HL-60 (cell line): ENCODE measurements at regions not wholly inside any gene's neighbourhood (a gene's known extent, or its start where the extent isn't known, plus 50 kb on each side); places are given as distances from the start of the nearest gene placed in this dataset.
"Not testable (repeated sequence)": the region's sequence is repeated elsewhere in the genome, so short reads cannot be mapped to it uniquely, and the experiment has no call there.

Experiments
- GABPA ChIP-seq: IDR thresholded peaks from 2 replicates; pipeline ENCODE4 v1.6.1; 2012; ENCODE audit warnings: low read depth
- POLR2AphosphoS5 ChIP-seq: IDR thresholded peaks from 2 replicates; pipeline ENCODE4 v1.6.1; 2012; ENCODE audit warnings: low read depth
- SPI1 ChIP-seq: IDR thresholded peaks from 2 replicates; pipeline ENCODE4 v1.6.1; 2012; ENCODE audit warnings: low read depth, mild to moderate bottlenecking, borderline replicate concordance
- TF ChIP-seq, protein P1 (sequence below): IDR thresholded peaks from one replicate; pipeline ENCODE4 v1.5.1; 2011; ENCODE audit warnings: low read length, control low read depth, inconsistent platforms; ENCODE audit not compliant: insufficient read depth
- TF ChIP-seq, protein P2 (sequence below): IDR thresholded peaks from 2 replicates; pipeline ENCODE4 v1.6.1; 2012; ENCODE audit warnings: low read depth; ENCODE audit not compliant: insufficient replicate concordance

GRCh38 chr15:31673263-31673662 is 346.6 kb downstream of the KLF13 start:
- TF ChIP-seq, protein P1, sequence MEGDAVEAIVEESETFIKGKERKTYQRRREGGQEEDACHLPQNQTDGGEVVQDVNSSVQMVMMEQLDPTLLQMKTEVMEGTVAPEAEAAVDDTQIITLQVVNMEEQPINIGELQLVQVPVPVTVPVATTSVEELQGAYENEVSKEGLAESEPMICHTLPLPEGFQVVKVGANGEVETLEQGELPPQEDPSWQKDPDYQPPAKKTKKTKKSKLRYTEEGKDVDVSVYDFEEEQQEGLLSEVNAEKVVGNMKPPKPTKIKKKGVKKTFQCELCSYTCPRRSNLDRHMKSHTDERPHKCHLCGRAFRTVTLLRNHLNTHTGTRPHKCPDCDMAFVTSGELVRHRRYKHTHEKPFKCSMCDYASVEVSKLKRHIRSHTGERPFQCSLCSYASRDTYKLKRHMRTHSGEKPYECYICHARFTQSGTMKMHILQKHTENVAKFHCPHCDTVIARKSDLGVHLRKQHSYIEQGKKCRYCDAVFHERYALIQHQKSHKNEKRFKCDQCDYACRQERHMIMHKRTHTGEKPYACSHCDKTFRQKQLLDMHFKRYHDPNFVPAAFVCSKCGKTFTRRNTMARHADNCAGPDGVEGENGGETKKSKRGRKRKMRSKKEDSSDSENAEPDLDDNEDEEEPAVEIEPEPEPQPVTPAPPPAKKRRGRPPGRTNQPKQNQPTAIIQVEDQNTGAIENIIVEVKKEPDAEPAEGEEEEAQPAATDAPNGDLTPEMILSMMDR: not testable (repeated sequence)
- TF ChIP-seq, protein P2, sequence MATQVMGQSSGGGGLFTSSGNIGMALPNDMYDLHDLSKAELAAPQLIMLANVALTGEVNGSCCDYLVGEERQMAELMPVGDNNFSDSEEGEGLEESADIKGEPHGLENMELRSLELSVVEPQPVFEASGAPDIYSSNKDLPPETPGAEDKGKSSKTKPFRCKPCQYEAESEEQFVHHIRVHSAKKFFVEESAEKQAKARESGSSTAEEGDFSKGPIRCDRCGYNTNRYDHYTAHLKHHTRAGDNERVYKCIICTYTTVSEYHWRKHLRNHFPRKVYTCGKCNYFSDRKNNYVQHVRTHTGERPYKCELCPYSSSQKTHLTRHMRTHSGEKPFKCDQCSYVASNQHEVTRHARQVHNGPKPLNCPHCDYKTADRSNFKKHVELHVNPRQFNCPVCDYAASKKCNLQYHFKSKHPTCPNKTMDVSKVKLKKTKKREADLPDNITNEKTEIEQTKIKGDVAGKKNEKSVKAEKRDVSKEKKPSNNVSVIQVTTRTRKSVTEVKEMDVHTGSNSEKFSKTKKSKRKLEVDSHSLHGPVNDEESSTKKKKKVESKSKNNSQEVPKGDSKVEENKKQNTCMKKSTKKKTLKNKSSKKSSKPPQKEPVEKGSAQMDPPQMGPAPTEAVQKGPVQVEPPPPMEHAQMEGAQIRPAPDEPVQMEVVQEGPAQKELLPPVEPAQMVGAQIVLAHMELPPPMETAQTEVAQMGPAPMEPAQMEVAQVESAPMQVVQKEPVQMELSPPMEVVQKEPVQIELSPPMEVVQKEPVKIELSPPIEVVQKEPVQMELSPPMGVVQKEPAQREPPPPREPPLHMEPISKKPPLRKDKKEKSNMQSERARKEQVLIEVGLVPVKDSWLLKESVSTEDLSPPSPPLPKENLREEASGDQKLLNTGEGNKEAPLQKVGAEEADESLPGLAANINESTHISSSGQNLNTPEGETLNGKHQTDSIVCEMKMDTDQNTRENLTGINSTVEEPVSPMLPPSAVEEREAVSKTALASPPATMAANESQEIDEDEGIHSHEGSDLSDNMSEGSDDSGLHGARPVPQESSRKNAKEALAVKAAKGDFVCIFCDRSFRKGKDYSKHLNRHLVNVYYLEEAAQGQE: not testable (repeated sequence)
- not testable (repeated sequence) for TF ChIP-seq GABPA, POLR2AphosphoS5, SPI1
